NAMALWA (cell line): ENCODE measurements at regions not wholly inside any gene's neighbourhood (a gene's known extent, or its start where the extent isn't known, plus 50 kb on each side); places are given as distances from the start of the nearest gene placed in this dataset.
"Not testable (repeated sequence)": the region's sequence is repeated elsewhere in the genome, so short reads cannot be mapped to it uniquely, and the experiment has no call there.

Source experiments
- DNase-seq: peaks from one replicate; pipeline ENCODE4 v3.0.0-alpha.2; 2015; ENCODE audit warnings: low spot score

- DNase-seq, result no peak
Measured at GRCh38 chr6:121760745-121761144, 325.3 kb downstream of the GJA1 start.

GRCh38 chr6:121764493-121764892 lies 329.0 kb downstream of the GJA1 start:
- no peak for DNase-seq

- no peak for DNase-seq
Measured at GRCh38 chr6:121765060-121765459, 329.6 kb downstream of the GJA1 start.

DNA sequence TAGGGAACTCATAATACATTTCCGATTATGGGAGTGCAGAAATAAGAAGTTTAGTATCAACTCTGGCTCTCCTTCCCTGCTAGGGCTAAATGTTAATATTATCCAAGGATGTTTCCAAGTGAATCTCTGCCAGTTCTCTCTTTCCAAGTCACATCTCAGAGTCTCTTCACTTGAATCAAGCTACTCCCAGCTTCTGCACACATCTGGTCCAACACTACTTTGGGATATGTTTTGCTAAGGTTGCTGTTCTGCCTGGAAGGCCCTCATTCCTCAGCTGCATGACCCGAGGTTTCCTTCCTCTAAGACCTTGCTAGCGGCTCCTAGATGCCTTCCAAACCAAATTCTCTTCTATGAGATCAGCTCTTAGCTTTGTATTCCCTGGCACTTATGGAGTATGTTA lies 331.8 kb downstream of the GJA1 start:
- no peak for DNase-seq

GRCh38 chr6:121770943-121771342 lies 335.5 kb downstream of the GJA1 start:
- no peak for DNase-seq

GRCh38 chr6:121771937-121772720 lies 336.7 kb downstream of the GJA1 start:
- no peak for DNase-seq

GRCh38 chr6:121776054-121776453 lies 340.6 kb downstream of the GJA1 start:
- DNase-seq, result no peak

GRCh38 chr6:121780325-121781321 lies 345.2 kb downstream of the GJA1 start:
- DNase-seq, result no peak

- no peak for DNase-seq
Measured at GRCh38 chr6:121791396-121792315, 356.2 kb downstream of the GJA1 start.

DNA sequence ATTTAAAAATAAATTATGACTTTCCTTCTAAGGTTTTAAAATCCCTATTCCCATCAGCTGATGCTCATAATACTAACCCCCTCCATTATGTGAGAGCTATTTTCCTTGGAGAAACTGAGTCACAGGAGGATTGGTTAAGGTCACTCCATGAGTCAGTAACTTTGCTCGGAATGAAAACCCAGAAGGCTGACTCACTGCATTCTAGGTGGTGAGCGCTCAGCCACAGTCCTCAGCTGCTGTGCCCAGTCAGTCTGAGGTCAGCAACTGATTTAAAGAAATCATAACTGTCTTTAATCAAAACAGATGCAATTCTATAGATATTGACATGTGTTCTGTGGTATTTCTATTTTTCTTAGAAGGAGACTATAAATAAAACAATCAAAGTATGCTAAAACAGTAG lies 359.2 kb downstream of the GJA1 start:
- DNase-seq, result no peak

DNA sequence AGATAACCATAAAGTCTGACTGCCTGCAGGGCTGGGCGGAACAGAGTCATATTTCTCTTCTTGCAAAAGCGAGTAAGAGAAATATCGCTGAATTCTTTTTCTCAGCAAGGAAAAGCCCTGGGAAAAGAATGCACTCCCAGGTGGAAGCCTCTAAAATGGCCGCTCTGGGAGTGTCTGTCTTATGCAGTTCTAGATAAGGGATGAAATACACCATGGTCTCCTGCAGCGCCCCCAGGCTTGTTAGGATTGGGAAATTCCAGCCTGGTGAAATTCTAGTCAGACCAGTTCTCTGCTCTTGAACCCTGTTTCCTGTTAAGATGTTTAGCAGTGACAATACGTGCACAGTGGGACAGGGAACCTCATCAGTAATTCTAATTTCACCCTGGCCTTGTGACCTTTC lies 362.2 kb downstream of the GJA1 start:
- not testable (repeated sequence) for DNase-seq

DNA sequence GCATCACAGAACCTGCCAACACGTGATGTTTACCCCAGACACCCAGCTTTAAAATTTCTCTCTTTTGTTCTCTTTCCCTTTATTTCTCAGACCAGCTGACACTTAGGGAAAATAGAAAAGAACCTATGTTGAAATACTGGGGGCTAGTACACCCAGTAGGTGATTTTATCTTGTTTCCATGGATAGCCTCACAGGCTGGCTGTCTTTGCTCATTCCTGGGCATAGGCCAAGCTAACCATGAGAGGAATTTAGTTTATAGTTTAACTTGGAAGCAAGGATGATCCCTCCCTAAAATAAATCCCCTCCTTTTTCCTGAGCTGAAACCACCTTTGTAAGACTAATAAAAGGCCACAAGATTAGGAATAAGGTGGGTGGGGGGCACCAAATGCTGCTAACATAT lies 362.7 kb downstream of the GJA1 start:
- not testable (repeated sequence) for DNase-seq

- DNase-seq, result no peak
Measured at GRCh38 chr6:121799574-121799973, 364.1 kb downstream of the GJA1 start.

- DNase-seq, result no peak
Measured at GRCh38 chr6:121800047-121800446, 364.6 kb downstream of the GJA1 start.

GRCh38 chr6:121806116-121806515 lies 370.7 kb downstream of the GJA1 start:
- DNase-seq, result no peak

- no peak for DNase-seq
Measured at GRCh38 chr6:121809211-121809610, 373.8 kb downstream of the GJA1 start.

- no peak for DNase-seq
Measured at GRCh38 chr6:121810158-121811032, 374.9 kb downstream of the GJA1 start.

- no peak for DNase-seq
Measured at GRCh38 chr6:121811106-121811505, 375.7 kb downstream of the GJA1 start.

DNA sequence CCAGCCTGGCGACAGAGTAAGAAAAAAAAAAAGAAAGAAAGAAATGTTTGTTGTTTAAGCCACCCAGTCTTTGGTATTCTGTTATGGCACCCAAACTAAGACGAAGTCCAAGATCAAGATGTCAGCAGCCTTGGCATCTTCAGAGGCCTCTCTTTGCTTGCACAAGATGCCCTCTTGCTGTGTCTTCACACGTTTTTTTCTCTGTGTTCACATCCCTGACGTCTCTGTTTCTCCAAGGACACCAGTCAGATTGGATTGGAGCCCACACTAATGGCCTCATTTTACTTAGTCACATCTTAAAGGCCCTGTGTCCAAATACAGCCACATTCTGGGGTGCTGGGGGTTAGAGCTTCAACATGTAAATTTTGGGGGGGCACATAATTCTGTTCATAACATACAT lies 380.9 kb downstream of the GJA1 start:
- DNase-seq, result no peak

GRCh38 chr6:121816906-121817540 lies 381.6 kb downstream of the GJA1 start:
- DNase-seq, result no peak
